ENCODE measurements at regions not wholly inside any gene's neighbourhood (a gene's known extent, or its start where the extent isn't known, plus 50 kb on each side); places are given as distances from the start of the nearest gene placed in this dataset.

GRCh38 chr10:60652628-60653027 is 125.7 kb upstream of the CDK1 start (continued):
- TF ChIP-seq ARID3A (IDR thresholded peaks at IDR 0.05; ENCODE audit: borderline replicate concordance, low read depth, low read length) (no peak), NR1H2 (CRISPR knock-in tag; IDR thresholded peaks at IDR 0.05) (no peak), MITF (IDR thresholded peaks at IDR 0.05) (no peak)

GRCh38 chr10:60650378-60650800 is 127.9 kb upstream of the CDK1 start:
- DNase-seq (ENCODE audit: extremely low read depth in 1 of 4, low spot score in 3 of 4) (no peak), ATAC-seq (no peak), FAIRE-seq (no peak)
- POLR2A ChIA-PET = interaction anchor here (0.5 to 0.6 kb wide), 2 partner anchors 412 to 428 kb away, joined by 3 read pairs; no protein-coding TSS in a partner anchor
- Histone ChIP-seq H2AFZ (ENCODE audit: low read depth, low read length) (no peak overlapping the region), H3K9me1 (ENCODE audit: control insufficient read depth, insufficient read depth, low read length) (no peaks in the 10 kb centered on the region), H3K9ac (ENCODE audit: insufficient read depth in 1 of 2, low read depth in 2 of 2, low read length in 2 of 2) (no peak overlapping the region), H3K27ac (ENCODE audit: extremely low read depth, low read depth, low read length) (no peak overlapping the region), H4K20me1 (replicated peaks; ENCODE audit: control insufficient read depth, insufficient read depth, low read length) (no peaks in the 10 kb centered on the region), H3K4me2 (ENCODE audit: insufficient read depth, low read length) (no peak overlapping the region), H3K27me3 (ENCODE audit: control insufficient read depth in 2 of 2, insufficient read depth in 2 of 2, low read length in 2 of 2) (no peaks in the 10 kb centered on the region), H3K36me3 (ENCODE audit: control insufficient read depth, insufficient read depth, low read length) (no peaks in the 10 kb centered on the region), H3K79me2 (ENCODE audit: control insufficient read depth, insufficient read depth, low read length) (no peaks in the 10 kb centered on the region), H3K4me1 (replicated peaks in 1 of 2; ENCODE audit: control insufficient read depth in 2 of 2, insufficient read depth in 2 of 2, low read length in 2 of 2) (peaks cover 0 to 3% of the 10 kb centered on the region in 2 experiments; a peak in 2 of 5 replicates), H3K9me3 (replicated peaks; ENCODE audit: control insufficient read depth, insufficient read depth, low read depth, low read length) (no peaks in the 10 kb centered on the region), H3K4me3 (no peak overlapping the region)
- BruUV-seq (replicated peaks) = no TSS peak
- in situ Hi-C loops (cut with MboI) (loop anchor here (25.0 kb wide), 1 partner anchor 813 kb away; no protein-coding TSS in a partner anchor), intact Hi-C loops (cut with micrococcal nuclease) (no loop called here)
- CTCF ChIA-PET (ENCODE audit: low intra/inter-chr PET ratio) = no interaction called here
- no peak for TF ChIP-seq TAF9B (IDR thresholded peaks at IDR 0.05; ENCODE audit: partially characterized antibody)
- no peak for TF ChIP-seq CEBPB (tag; IDR thresholded peaks at IDR 0.05)
- TF ChIP-seq ATF7 (IDR thresholded peaks at IDR 0.05) = no peak
- no peak for TF ChIP-seq ARID3A (IDR thresholded peaks at IDR 0.05; ENCODE audit: borderline replicate concordance, low read depth, low read length)
- no peak for TF ChIP-seq ZNF436 (CRISPR knock-in tag; IDR thresholded peaks at IDR 0.05)
